ENCODE measurements at regions not wholly inside any gene's neighbourhood (a gene's known extent, or its start where the extent isn't known, plus 50 kb on each side); places are given as distances from the start of the nearest gene placed in this dataset.
"Not testable (repeated sequence)": the region's sequence is repeated elsewhere in the genome, so short reads cannot be mapped to it uniquely, and the experiment has no call there.

DNA sequence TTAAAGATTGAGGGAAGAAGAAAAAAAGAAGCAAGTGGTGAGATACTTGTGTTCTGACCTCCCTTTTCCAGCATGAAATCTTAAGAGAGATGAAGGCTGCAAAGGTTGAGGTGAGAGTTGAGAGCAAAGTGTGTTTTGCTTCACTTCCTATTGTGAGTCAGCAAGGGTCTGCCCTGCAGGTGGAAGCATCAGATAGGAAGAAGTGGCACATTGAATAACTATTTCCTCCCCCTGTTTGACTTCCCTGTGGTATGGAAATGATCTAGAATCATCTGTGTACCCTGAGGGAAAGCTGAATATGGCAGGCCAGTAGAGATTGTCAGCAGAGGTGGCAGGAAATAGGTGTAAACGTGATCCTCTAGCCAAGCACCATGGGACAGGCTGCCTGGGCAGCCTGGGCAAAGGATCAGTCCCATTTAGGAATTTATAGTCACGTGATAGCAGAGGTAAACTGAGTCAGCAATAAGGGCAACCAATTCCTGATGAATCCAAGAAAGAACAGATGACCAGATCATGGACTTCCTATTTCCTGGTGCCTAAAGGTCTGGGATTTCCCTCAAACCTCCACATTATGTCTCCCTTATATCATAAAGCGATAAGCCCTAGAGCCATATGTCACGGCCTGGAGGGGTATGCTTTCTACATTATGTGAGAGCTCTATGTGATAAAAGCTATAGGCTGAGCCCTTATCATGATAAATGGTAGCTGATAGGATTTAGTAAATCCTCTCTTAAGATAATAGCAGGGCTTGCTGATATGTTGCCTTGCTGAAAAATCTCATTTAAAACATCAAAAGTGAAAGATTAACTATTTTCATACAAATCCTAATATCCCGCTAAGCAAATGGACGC, 287.0 kb downstream of the MDFIC start:
- Histone ChIP-seq H3K9me3 (peaks cover 5% of the 10 kb centered on the region), H3K27ac (no peak overlapping the region), H3K4me3 (no peak overlapping the region), H3K36me3 (no peaks in the 10 kb centered on the region), H3K4me1 (no peaks in the 10 kb centered on the region), H3K27me3 (ENCODE audit: low read depth) (no peaks in the 10 kb centered on the region)
- intact Hi-C loops (cut with DNase I): no loop called here
- ATAC-seq (no peak), DNase-seq (no peak)
- TF ChIP-seq, protein P1, sequence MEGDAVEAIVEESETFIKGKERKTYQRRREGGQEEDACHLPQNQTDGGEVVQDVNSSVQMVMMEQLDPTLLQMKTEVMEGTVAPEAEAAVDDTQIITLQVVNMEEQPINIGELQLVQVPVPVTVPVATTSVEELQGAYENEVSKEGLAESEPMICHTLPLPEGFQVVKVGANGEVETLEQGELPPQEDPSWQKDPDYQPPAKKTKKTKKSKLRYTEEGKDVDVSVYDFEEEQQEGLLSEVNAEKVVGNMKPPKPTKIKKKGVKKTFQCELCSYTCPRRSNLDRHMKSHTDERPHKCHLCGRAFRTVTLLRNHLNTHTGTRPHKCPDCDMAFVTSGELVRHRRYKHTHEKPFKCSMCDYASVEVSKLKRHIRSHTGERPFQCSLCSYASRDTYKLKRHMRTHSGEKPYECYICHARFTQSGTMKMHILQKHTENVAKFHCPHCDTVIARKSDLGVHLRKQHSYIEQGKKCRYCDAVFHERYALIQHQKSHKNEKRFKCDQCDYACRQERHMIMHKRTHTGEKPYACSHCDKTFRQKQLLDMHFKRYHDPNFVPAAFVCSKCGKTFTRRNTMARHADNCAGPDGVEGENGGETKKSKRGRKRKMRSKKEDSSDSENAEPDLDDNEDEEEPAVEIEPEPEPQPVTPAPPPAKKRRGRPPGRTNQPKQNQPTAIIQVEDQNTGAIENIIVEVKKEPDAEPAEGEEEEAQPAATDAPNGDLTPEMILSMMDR (IDR thresholded peaks at IDR 0.05): no peak

DNA sequence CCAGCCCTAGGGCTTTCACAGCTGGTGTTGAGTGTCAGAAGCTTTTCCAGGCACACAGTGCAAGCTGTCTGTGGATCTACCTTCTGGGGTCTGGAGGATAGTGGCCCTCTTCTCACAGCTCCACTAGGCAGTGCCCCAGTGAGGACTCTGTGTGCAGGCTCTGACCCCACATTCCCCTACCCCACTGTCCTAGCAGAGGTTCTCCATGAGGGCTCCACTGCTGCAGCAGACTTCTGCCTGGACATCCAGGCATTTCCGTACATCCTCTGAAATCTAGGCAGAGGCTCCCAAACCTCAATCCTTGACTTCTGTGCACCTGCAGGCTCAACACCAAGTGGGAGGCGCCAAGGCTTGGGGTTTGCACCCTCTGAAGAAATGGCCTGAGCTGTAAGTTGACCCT, 284.5 kb downstream of the MDFIC start:
- ATAC-seq; H3K27me3 ChIP-seq (ENCODE audit: low read depth); H3K27ac ChIP-seq; H3K36me3 ChIP-seq; intact Hi-C loops (cut with DNase I); DNase-seq; H3K4me1 ChIP-seq; H3K9me3 ChIP-seq; H3K4me3 ChIP-seq: not testable (repeated sequence)

DNA sequence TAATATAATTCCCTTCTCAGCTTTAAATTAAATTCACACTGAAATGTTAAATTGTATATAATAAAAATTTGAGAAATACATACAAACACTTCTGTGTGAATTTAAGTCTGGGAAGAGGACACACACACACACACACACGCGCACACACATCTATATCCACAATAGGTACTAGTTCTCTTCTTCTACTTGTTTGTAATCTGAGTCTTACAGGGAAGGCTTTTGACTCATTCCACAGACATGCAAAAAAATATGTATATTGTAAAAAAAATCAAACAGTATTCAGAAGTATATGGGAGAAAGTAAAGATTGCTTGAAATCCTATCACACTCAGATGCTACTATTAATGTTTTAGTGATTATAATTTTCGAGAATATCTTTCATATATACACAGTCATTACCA, 276.2 kb downstream of the MDFIC start:
- no peak overlapping the region for H3K27ac ChIP-seq
- no peaks in the 10 kb centered on the region for H3K27me3 ChIP-seq (ENCODE audit: low read depth)
- H3K4me1 ChIP-seq: no peaks in the 10 kb centered on the region
- intact Hi-C loops (cut with DNase I): no loop called here
- H3K36me3 ChIP-seq: no peaks in the 10 kb centered on the region
- H3K4me3 ChIP-seq: no peak overlapping the region
- TF ChIP-seq, protein P1 (IDR thresholded peaks at IDR 0.05): no peak
- no peak for DNase-seq
- no peaks in the 10 kb centered on the region for H3K9me3 ChIP-seq
- ATAC-seq: no peak

- H3K36me3 ChIP-seq: no peaks in the 10 kb centered on the region
- no peaks in the 10 kb centered on the region for H3K27me3 ChIP-seq (ENCODE audit: low read depth)
- ATAC-seq (no peak), DNase-seq (no peak)
- H3K4me3 ChIP-seq: no peak overlapping the region
- intact Hi-C loops (cut with DNase I): no loop called here
- no peaks in the 10 kb centered on the region for H3K4me1 ChIP-seq
- H3K27ac ChIP-seq: no peak overlapping the region
- TF ChIP-seq, protein P1 (IDR thresholded peaks at IDR 0.05): no peak
- H3K9me3 ChIP-seq: no peaks in the 10 kb centered on the region
These were observed 273.3 kb downstream of the MDFIC start for GRCh38 chr7:115195208-115195607.

- ATAC-seq: no peak
- TF ChIP-seq, protein P1 (IDR thresholded peaks at IDR 0.05): no peak
- intact Hi-C loops (cut with DNase I): no loop called here
- H3K27ac ChIP-seq: no peak overlapping the region
- no peaks in the 10 kb centered on the region for H3K4me1 ChIP-seq
- no peaks in the 10 kb centered on the region for H3K9me3 ChIP-seq
- no peaks in the 10 kb centered on the region for H3K27me3 ChIP-seq (ENCODE audit: low read depth)
- no peak for DNase-seq
- no peaks in the 10 kb centered on the region for H3K36me3 ChIP-seq
- H3K4me3 ChIP-seq: no peak overlapping the region
These were observed 269.6 kb downstream of the MDFIC start for GRCh38 chr7:115191526-115191925.

- no peaks in the 10 kb centered on the region for H3K27me3 ChIP-seq (ENCODE audit: low read depth)
- ATAC-seq: peak; percentile 43 to 47
- H3K9me3 ChIP-seq: no peaks in the 10 kb centered on the region
- no peak overlapping the region for H3K4me3 ChIP-seq
- no peaks in the 10 kb centered on the region for H3K36me3 ChIP-seq
- H3K4me1 ChIP-seq: peaks cover 4% of the 10 kb centered on the region
- TF ChIP-seq, protein P1 (IDR thresholded peaks at IDR 0.05): no peak
- H3K27ac ChIP-seq: no peak overlapping the region
- intact Hi-C loops (cut with DNase I): no loop called here
- no peak for DNase-seq
These were observed 261.6 kb downstream of the MDFIC start for GRCh38 chr7:115183431-115184057.

Measured in lower lobe of right lung (tissue), 2 donors.